A549 (cell line): ENCODE measurements at regions not wholly inside any gene's neighbourhood (a gene's known extent, or its start where the extent isn't known, plus 50 kb on each side); places are given as distances from the start of the nearest gene placed in this dataset.

Source experiments
- ATAC-seq, 2 experiments: fragments of 200-7000 bp in 1 of 2; fragments of >200 bp in 1 of 2; cut with Nextera tagmentation in 1 of 2; cut with Tn5 transposase in 1 of 2; 3 replicates each; pipeline versions ENCODE4 v1.8.0 to v1.9.1; 2018 to 2020; ENCODE audit warnings: mild to moderate bottlenecking in 1 of 2, moderate library complexity in 1 of 2
- CTCF ChIA-PET: fragments of 300-600 bp; sonication (Branson Sonifier 250); formaldehyde crosslinking; extraction: SDS; loops from one replicate; lab custom pipeline; 2021; ENCODE audit warnings: antibody characterized with exemption, inconsistent platforms; lab: Yijun Ruan, JAX
- POLR2A ChIA-PET: fragments of 350-600 bp; formaldehyde crosslinking; extraction: SDS; loops from one replicate; lab custom pipeline; 2021; ENCODE audit warnings: antibody characterized with exemption, inconsistent platforms; lab: Yijun Ruan, JAX
- DNase-seq, 2 experiments: peaks; one replicate each; pipeline versions ENCODE4 v3.0.0 to v3.0.0-alpha.2; 2011 to 2016; ENCODE audit warnings: low read depth in 1 of 2, low spot score in 1 of 2
- FAIRE-seq: peaks from 2 replicates; lab custom pipeline; 2011; peaks lifted over from hg19 to GRCh38; lab: Jason Lieb, UNC
- H3K27ac ChIP-seq, 2 experiments: fragments of >200 bp; sonication (Bioruptor Twin); formaldehyde crosslinking; 3 replicates each; pipeline ENCODE4 v1.5.1; 2016 to 2017
- H3K4me1 ChIP-seq: fragments of >200 bp; sonication (Bioruptor Twin); formaldehyde crosslinking; 3 replicates; pipeline ENCODE4 v1.6.1; 2016
- H3K4me2 ChIP-seq: fragments of >200 bp; sonication (Bioruptor Twin); formaldehyde crosslinking; 3 replicates; pipeline ENCODE4 v1.6.1; 2016
- H3K4me3 ChIP-seq: fragments of >200 bp; sonication (Bioruptor Twin); formaldehyde crosslinking; 3 replicates; pipeline ENCODE4 v1.5.1; 2016
- H3K9me3 ChIP-seq: fragments of >200 bp; sonication (Bioruptor Twin); formaldehyde crosslinking; 3 replicates; pipeline ENCODE4 v1.6.1; 2016
- CBX2 ChIP-seq: fragments of 200-600 bp; sonication (generic); IDR thresholded peaks from 2 replicates; pipeline ENCODE4 v1.6.1; 2016; ENCODE audit warnings: low read depth, mild to moderate bottlenecking, borderline replicate concordance
- CEBPB ChIP-seq, 2 experiments: fragments of >200 bp in 1 of 2; sonication (Bioruptor Twin) in 1 of 2; formaldehyde crosslinking in 1 of 2; IDR thresholded peaks; 2 replicates each; pipeline ENCODE4 v1.6.1; 2012 to 2016
- CHD2 ChIP-seq: fragments of 150-350 bp; IDR thresholded peaks from 2 replicates; pipeline ENCODE4 v1.6.1; 2014; ENCODE audit warnings: low read length; ENCODE audit not compliant: partially characterized antibody
- CTCF ChIP-seq: fragments of >200 bp; sonication (Bioruptor Twin); formaldehyde crosslinking; IDR thresholded peaks from 3 replicates; pipeline ENCODE4 v1.5.1; 2016
- ELK1 ChIP-seq: fragments of 150-350 bp; IDR thresholded peaks from 2 replicates; pipeline ENCODE4 v1.6.1; 2014; ENCODE audit warnings: low read depth, mild to moderate bottlenecking, low read length
- FOSL2 ChIP-seq, 2 experiments: fragments of 450-650 bp in 1 of 2; fragments of >200 bp in 1 of 2; sonication (Bioruptor Twin) in 1 of 2; formaldehyde crosslinking; IDR thresholded peaks; 2 replicates each; pipeline versions ENCODE4 v1.5.0 to v1.6.1; 2016 to 2020; ENCODE audit warnings: mild to moderate bottlenecking in 1 of 2, moderate library complexity in 1 of 2
- JUN ChIP-seq, 2 experiments: fragments of >200 bp; sonication (Bioruptor Twin); formaldehyde crosslinking; IDR thresholded peaks; 2 replicates in 1 of 2; 3 replicates in 1 of 2; pipeline ENCODE4 v1.6.1; 2016 to 2017
- JUNB ChIP-seq: fragments of >200 bp; sonication (Bioruptor Twin); formaldehyde crosslinking; IDR thresholded peaks from 2 replicates; pipeline ENCODE4 v1.6.1; 2016
- KDM1A ChIP-seq: fragments of 200-600 bp; sonication (generic); IDR thresholded peaks from 2 replicates; pipeline ENCODE4 v1.6.1; 2016; ENCODE audit warnings: low read depth, mild to moderate bottlenecking
- NFE2L2 ChIP-seq: fragments of 150-350 bp; conservative IDR thresholded peaks from 2 replicates; pipeline ENCODE4 v1.6.1; 2014; ENCODE audit warnings: low read length
- NR3C1 ChIP-seq: fragments of >200 bp; sonication (Bioruptor Twin); formaldehyde crosslinking; IDR thresholded peaks from 3 replicates; pipeline ENCODE4 v1.6.1; 2017
- PHF8 ChIP-seq: fragments of 200-600 bp; sonication (generic); IDR thresholded peaks from 2 replicates; pipeline ENCODE4 v1.6.1; 2016; ENCODE audit warnings: low read depth, mild to moderate bottlenecking, antibody characterized with exemption, moderate library complexity, borderline replicate concordance
- POLR2A ChIP-seq: IDR thresholded peaks from 2 replicates; pipeline ENCODE4 v1.6.1; 2012; ENCODE audit warnings: mild to moderate bottlenecking, low read length
- RAD21 ChIP-seq, 2 experiments: fragments of >200 bp in 1 of 2; sonication (Bioruptor Twin) in 1 of 2; formaldehyde crosslinking in 1 of 2; IDR thresholded peaks in 1 of 2; conservative IDR thresholded peaks in 1 of 2; 2 replicates in 1 of 2; 3 replicates in 1 of 2; pipeline ENCODE4 v1.6.1; 2012 to 2018; ENCODE audit warnings: inconsistent platforms in 1 of 2
- REST ChIP-seq: fragments of 200-600 bp; sonication (generic); IDR thresholded peaks from 2 replicates; pipeline ENCODE4 v1.6.1; 2016; ENCODE audit warnings: antibody characterized with exemption, mild to moderate bottlenecking, moderate library complexity
- RNF2 ChIP-seq: fragments of 200-600 bp; sonication (generic); IDR thresholded peaks from 2 replicates; pipeline ENCODE4 v1.6.1; 2016; ENCODE audit warnings: low read depth, mild to moderate bottlenecking, antibody characterized with exemption, moderate library complexity, borderline replicate concordance
- SMC3 ChIP-seq: fragments of >200 bp; sonication (Bioruptor Twin); formaldehyde crosslinking; IDR thresholded peaks from 3 replicates; pipeline ENCODE4 v1.6.1; 2018; ENCODE audit warnings: inconsistent platforms
- SREBF2 ChIP-seq: fragments of 450-650 bp; IDR thresholded peaks from 2 replicates; pipeline ENCODE4 v1.6.1; 2014; ENCODE audit warnings: mild to moderate bottlenecking, moderate library complexity
- ZC3H11A ChIP-seq: fragments of 450-650 bp; IDR thresholded peaks from 2 replicates; pipeline ENCODE4 v1.6.1; 2014; ENCODE audit warnings: antibody characterized with exemption, mild to moderate bottlenecking
- ZFP36 ChIP-seq: fragments of 450-650 bp; IDR thresholded peaks from 2 replicates; pipeline ENCODE4 v1.6.1; 2014; ENCODE audit warnings: borderline replicate concordance; ENCODE audit not compliant: partially characterized antibody
- ZSCAN20 ChIP-seq: fragments of 250-450 bp; sonication (Bioruptor Pico); IDR thresholded peaks from 2 replicates; pipeline ENCODE4 v1.8.0; 2022; ENCODE audit warnings: mild to moderate bottlenecking, moderate library complexity
- WGBS: methylation state at CpG from one replicate; pipeline ENCODE4 v1.1.6; 2017; ENCODE audit errors: missing lambda C conversion rate; 5-methylcytosine and 5-hydroxymethylcytosine counted together

- ChIA-PET CTCF (no interaction called here), POLR2A (no interaction called here)
- Histone ChIP-seq H3K9me3 (no peaks in the 10 kb centered on the region), H3K4me1 (no peaks in the 10 kb centered on the region), H3K4me2 (no peak overlapping the region), H3K4me3 (no peak overlapping the region), H3K27ac (no peak overlapping the region)
- WGBS, result 40% methylated on average over 2 of the region's 2 CpGs
- no peak for DNase-seq
- TF ChIP-seq JUN (IDR thresholded peaks at IDR 0.05) (no peak), SMC3 (no peak), NFE2L2 (no peak), ZC3H11A (no peak), ELK1 (no peak), CHD2 (no peak)
- no peak for ATAC-seq
- FAIRE-seq, result no peak
Measured at GRCh38 chr18:45439851-45440645, 175.2 kb upstream of the SLC14A2 start.

- CTCF ChIA-PET, result no interaction called here
- ATAC-seq, result no peak
Measured at GRCh38 chr18:45441110-45441847, 174.0 kb upstream of the SLC14A2 start.

GRCh38 chr18:45444040-45444439 lies 171.2 kb upstream of the SLC14A2 start:
- POLR2A ChIA-PET, result no interaction called here
- no peak for TF ChIP-seq JUNB
- TF ChIP-seq ZFP36, result no peak
- no peak for TF ChIP-seq ZSCAN20 (CRISPR knock-in tag)
- no peak for TF ChIP-seq FOSL2 (IDR thresholded peaks at IDR 0.05)
- no peak for TF ChIP-seq FOSL2 (CRISPR knock-in tag; IDR thresholded peaks at IDR 0.05)
- no peak for TF ChIP-seq CHD2
- TF ChIP-seq REST, result no peak
- TF ChIP-seq POLR2A, result no peak
- no peak for TF ChIP-seq NR3C1
- TF ChIP-seq SREBF2, result no peak
- TF ChIP-seq RNF2, result no peak
- TF ChIP-seq CTCF, result no peak
- no peak for TF ChIP-seq CEBPB (IDR thresholded peaks at IDR 0.05)
- TF ChIP-seq ZC3H11A, result no peak
- TF ChIP-seq CBX2, result no peak

More at GRCh38 chr18:45441110-45441847, 174.0 kb upstream of the SLC14A2 start:
- TF ChIP-seq PHF8 (no peak), KDM1A (no peak), CTCF (peak; percentile 20; the same call in 2 of the 3 replicates), RAD21 (conservative IDR thresholded peaks at IDR 0.05 in 1 of 2, IDR thresholded peaks at IDR 0.05 in 1 of 2) (peak in 1 of 2 experiments; percentile 35; a peak in 3 of 5 replicates)
- 1% methylated on average over 5 of the region's 5 CpGs for WGBS
- no peak for FAIRE-seq
- POLR2A ChIA-PET, result no interaction called here
- Histone ChIP-seq H3K4me1 (no peaks in the 10 kb centered on the region), H3K4me2 (no peak overlapping the region), H3K9me3 (no peaks in the 10 kb centered on the region), H3K4me3 (no peak overlapping the region), H3K27ac (no peak overlapping the region)
- DNase-seq, result peak in 1 of 2 experiments; percentile 4

More at GRCh38 chr18:45444040-45444439, 171.2 kb upstream of the SLC14A2 start:
- no peak overlapping the region for H3K4me3 ChIP-seq
- H3K27ac ChIP-seq, result no peak overlapping the region
- FAIRE-seq (no peak), DNase-seq (no peak), ATAC-seq (no peak)
- no peak overlapping the region for H3K4me2 ChIP-seq
- H3K9me3 ChIP-seq, result no peaks in the 10 kb centered on the region
- WGBS, result 100% methylated on average over 1 of the region's 1 CpG
- no peaks in the 10 kb centered on the region for H3K4me1 ChIP-seq
- CTCF ChIA-PET, result no interaction called here
